Panc1 (cell line): ENCODE measurements at regions not wholly inside any gene's neighbourhood (a gene's known extent, or its start where the extent isn't known, plus 50 kb on each side); places are given as distances from the start of the nearest gene placed in this dataset.

Experiments
- ATAC-seq: fragments of 200-7000 bp; cut with Tn5 transposase; 2 replicates; pipeline ENCODE4 v1.9.1; 2020; ENCODE audit warnings: mild to moderate bottlenecking, moderate library complexity
- BruUV-seq: library from RNA; stranded (reverse); fragments of 400-500 nt; replicated peaks from 2 replicates; lab custom pipeline; 2021; lab: Mats Ljungman, UMichigan
- CTCF ChIA-PET: fragments of 300-600 bp; sonication (Branson Sonifier 250); formaldehyde crosslinking; loops from one replicate; lab custom pipeline; 2022; ENCODE audit warnings: antibody characterized with exemption; lab: Charles Lee
- POLR2A ChIA-PET: fragments of 300-600 bp; sonication (Branson Sonifier 250); formaldehyde crosslinking; loops from one replicate; lab custom pipeline; 2022; ENCODE audit warnings: antibody characterized with exemption; lab: Charles Lee
- DNase-seq: peaks from one replicate; pipeline ENCODE4 v3.0.0-alpha.2; 2010; ENCODE audit warnings: low read depth, low spot score
- H3K27ac ChIP-seq: 2 replicates; pipeline ENCODE4 v1.5.1; 2011; ENCODE audit warnings: mild to moderate bottlenecking, low read length, inconsistent platforms
- H3K27me3 ChIP-seq: fragments of 200-500 bp; sonication (Bioruptor generic); 2 replicates; pipeline ENCODE4 v1.6.0; 2014; ENCODE audit warnings: low read length, inconsistent platforms; ENCODE audit not compliant: control insufficient read depth, insufficient read depth
- H3K36me3 ChIP-seq: fragments of 200-500 bp; sonication (Bioruptor generic); 2 replicates; pipeline ENCODE4 v1.5.1; 2014; ENCODE audit warnings: inconsistent platforms, mild to moderate bottlenecking, low read length, moderate library complexity; ENCODE audit not compliant: control insufficient read depth, insufficient read depth
- H3K4me1 ChIP-seq: 2 replicates; pipeline ENCODE4 v1.5.1; 2011; ENCODE audit warnings: inconsistent platforms, mild to moderate bottlenecking, low read length, moderate library complexity; ENCODE audit not compliant: control insufficient read depth, insufficient read depth
- H3K4me3 ChIP-seq, 2 experiments: 2 replicates each; pipeline ENCODE4 v1.5.1; 2011 to 2012; ENCODE audit warnings: low read depth in 2 of 2, low read length in 2 of 2, mild to moderate bottlenecking in 2 of 2, inconsistent platforms in 1 of 2, moderate library complexity in 1 of 2
- H3K9me3 ChIP-seq: fragments of 200-500 bp; sonication (Bioruptor generic); 2 replicates; pipeline ENCODE4 v1.5.1; 2014; ENCODE audit warnings: low read depth, mild to moderate bottlenecking, inconsistent platforms, low read length, moderate library complexity; ENCODE audit not compliant: control insufficient read depth, insufficient read depth
- POLR2AphosphoS5 ChIP-seq: IDR thresholded peaks from 2 replicates; pipeline ENCODE4 v1.6.1; 2012; ENCODE audit warnings: mild to moderate bottlenecking, low read depth, low read length, moderate library complexity
- SIN3A ChIP-seq: IDR thresholded peaks from 2 replicates; pipeline ENCODE4 v1.6.1; 2012; ENCODE audit warnings: low read depth, mild to moderate bottlenecking, low read length, moderate library complexity, borderline replicate concordance; ENCODE audit not compliant: insufficient read depth
- TCF7L2 ChIP-seq: IDR thresholded peaks from 2 replicates; pipeline ENCODE4 v1.6.1; 2011; ENCODE audit warnings: mild to moderate bottlenecking, low read depth, low read length, inconsistent platforms
- in situ Hi-C: cut with HindIII; loops from 2 replicates; pipeline ENCODE4 v1.10.0; 2016; ENCODE audit warnings: low sequenced_read_pairs, low pct_unique_long_range_greater_than_20kb
- intact Hi-C: fragments of 100-400 bp; cut with micrococcal nuclease; formaldehyde crosslinking; loops from one replicate; pipeline ENCODE4 v1.10.0; 2022; ENCODE audit not compliant: unreplicated experiment
- TF ChIP-seq, protein P1 (sequence below): fragments of 450-650 bp; IDR thresholded peaks from 2 replicates; pipeline ENCODE4 v1.5.1; 2017; ENCODE audit warnings: mild to moderate bottlenecking
- TF ChIP-seq, protein P2 (sequence below), 2 experiments: IDR thresholded peaks; 2 replicates each; pipeline ENCODE4 v1.6.1; 2011 to 2012; ENCODE audit warnings: low read depth in 2 of 2, control low read depth in 1 of 2, low read length in 1 of 2, mild to moderate bottlenecking in 1 of 2, moderate library complexity in 1 of 2; ENCODE audit not compliant: insufficient read depth in 1 of 2

GRCh38 chr5:4295663-4296339 is 700.2 kb downstream of the IRX1 start:
- Histone ChIP-seq H3K9me3 (no peaks in the 10 kb centered on the region), H3K4me3 (no peak overlapping the region), H3K27ac (no peak overlapping the region), H3K4me1 (no peaks in the 10 kb centered on the region), H3K36me3 (no peaks in the 10 kb centered on the region), H3K27me3 (no peaks in the 10 kb centered on the region)
- no TSS peak for BruUV-seq
- in situ Hi-C loops (no loop called here), intact Hi-C loops (no loop called here)
- no peak for ATAC-seq
- TF ChIP-seq, protein P1, sequence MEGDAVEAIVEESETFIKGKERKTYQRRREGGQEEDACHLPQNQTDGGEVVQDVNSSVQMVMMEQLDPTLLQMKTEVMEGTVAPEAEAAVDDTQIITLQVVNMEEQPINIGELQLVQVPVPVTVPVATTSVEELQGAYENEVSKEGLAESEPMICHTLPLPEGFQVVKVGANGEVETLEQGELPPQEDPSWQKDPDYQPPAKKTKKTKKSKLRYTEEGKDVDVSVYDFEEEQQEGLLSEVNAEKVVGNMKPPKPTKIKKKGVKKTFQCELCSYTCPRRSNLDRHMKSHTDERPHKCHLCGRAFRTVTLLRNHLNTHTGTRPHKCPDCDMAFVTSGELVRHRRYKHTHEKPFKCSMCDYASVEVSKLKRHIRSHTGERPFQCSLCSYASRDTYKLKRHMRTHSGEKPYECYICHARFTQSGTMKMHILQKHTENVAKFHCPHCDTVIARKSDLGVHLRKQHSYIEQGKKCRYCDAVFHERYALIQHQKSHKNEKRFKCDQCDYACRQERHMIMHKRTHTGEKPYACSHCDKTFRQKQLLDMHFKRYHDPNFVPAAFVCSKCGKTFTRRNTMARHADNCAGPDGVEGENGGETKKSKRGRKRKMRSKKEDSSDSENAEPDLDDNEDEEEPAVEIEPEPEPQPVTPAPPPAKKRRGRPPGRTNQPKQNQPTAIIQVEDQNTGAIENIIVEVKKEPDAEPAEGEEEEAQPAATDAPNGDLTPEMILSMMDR = peak; percentile 45; the same call in 1 of the 2 replicates
- TF ChIP-seq, protein P2, sequence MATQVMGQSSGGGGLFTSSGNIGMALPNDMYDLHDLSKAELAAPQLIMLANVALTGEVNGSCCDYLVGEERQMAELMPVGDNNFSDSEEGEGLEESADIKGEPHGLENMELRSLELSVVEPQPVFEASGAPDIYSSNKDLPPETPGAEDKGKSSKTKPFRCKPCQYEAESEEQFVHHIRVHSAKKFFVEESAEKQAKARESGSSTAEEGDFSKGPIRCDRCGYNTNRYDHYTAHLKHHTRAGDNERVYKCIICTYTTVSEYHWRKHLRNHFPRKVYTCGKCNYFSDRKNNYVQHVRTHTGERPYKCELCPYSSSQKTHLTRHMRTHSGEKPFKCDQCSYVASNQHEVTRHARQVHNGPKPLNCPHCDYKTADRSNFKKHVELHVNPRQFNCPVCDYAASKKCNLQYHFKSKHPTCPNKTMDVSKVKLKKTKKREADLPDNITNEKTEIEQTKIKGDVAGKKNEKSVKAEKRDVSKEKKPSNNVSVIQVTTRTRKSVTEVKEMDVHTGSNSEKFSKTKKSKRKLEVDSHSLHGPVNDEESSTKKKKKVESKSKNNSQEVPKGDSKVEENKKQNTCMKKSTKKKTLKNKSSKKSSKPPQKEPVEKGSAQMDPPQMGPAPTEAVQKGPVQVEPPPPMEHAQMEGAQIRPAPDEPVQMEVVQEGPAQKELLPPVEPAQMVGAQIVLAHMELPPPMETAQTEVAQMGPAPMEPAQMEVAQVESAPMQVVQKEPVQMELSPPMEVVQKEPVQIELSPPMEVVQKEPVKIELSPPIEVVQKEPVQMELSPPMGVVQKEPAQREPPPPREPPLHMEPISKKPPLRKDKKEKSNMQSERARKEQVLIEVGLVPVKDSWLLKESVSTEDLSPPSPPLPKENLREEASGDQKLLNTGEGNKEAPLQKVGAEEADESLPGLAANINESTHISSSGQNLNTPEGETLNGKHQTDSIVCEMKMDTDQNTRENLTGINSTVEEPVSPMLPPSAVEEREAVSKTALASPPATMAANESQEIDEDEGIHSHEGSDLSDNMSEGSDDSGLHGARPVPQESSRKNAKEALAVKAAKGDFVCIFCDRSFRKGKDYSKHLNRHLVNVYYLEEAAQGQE (IDR thresholded peaks at IDR 0.05; ENCODE audit: insufficient read depth in 1 of 2, low read depth in 2 of 2, low read length in 1 of 2) = no peak
- POLR2A ChIA-PET = interaction anchor here (0.6 kb wide), 1 partner anchor 1617 kb away, joined by 3 read pairs; no protein-coding TSS in a partner anchor
- CTCF ChIA-PET = interaction anchor here (0.6 kb wide), 1 partner anchor 1020 kb away, joined by 5 read pairs; no protein-coding TSS in a partner anchor
- no peak for DNase-seq

- DNase-seq (no peak), ATAC-seq (no peak)
- H3K9me3 ChIP-seq = no peaks in the 10 kb centered on the region
- no peaks in the 10 kb centered on the region for H3K27me3 ChIP-seq
- H3K4me1 ChIP-seq = no peaks in the 10 kb centered on the region
- ChIA-PET CTCF (interaction anchor here (0.6 kb wide), 1 partner anchor 1675 kb away, joined by 3 read pairs; no protein-coding TSS in a partner anchor), POLR2A (no interaction called here)
- no TSS peak for BruUV-seq
- no peaks in the 10 kb centered on the region for H3K36me3 ChIP-seq
- no peak overlapping the region for H3K4me3 ChIP-seq
- H3K27ac ChIP-seq = no peak overlapping the region
- intact Hi-C loops (no loop called here), in situ Hi-C loops (no loop called here)
- TF ChIP-seq, protein P1 = no peak
- TF ChIP-seq POLR2AphosphoS5 = no peak
- TF ChIP-seq, protein P2 (IDR thresholded peaks at IDR 0.05; ENCODE audit: insufficient read depth in 1 of 2, low read depth in 2 of 2, low read length in 1 of 2) = no peak
- TF ChIP-seq TCF7L2 = no peak
- TF ChIP-seq SIN3A = no peak
Observed at GRCh38 chr5:4306057-4306456, 710.4 kb downstream of the IRX1 start.
